ENCODE measurements at regions not wholly inside any gene's neighbourhood (a gene's known extent, or its start where the extent isn't known, plus 50 kb on each side); places are given as distances from the start of the nearest gene placed in this dataset.

DNA sequence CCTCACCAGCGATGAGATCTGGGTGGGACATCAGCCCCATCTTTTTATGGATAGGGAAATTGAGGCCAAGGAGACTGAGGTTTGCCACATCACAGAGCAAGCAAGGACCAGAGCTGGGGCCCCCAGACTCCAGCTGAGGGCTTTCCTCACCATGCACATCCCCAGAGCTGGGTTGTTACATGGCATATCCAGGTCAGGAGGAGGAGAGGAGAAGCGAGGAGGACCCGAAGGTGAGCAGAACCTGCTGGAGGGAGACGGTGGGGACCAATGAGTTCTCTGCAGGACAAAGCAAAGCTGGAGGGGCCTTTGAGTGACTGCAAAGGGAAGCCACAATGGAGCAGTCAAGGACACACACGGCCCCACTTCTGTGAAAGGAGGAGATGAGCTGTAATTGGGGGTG, 255.5 kb upstream of the CSF3R start:
- intact Hi-C loops (cut with DNase I), result no loop called here
- Histone ChIP-seq H3K27me3 (ENCODE audit: insufficient read depth in 3 of 3, low read length in 2 of 3) (peaks cover 0 to 45% (median 15%) of the 10 kb centered on the region in 3 donors), H3K4me1 (no peaks in the 10 kb centered on the region), H3K4me3 (no peak overlapping the region), H3K36me3 (ENCODE audit: insufficient read depth in 1 of 2, low read depth in 1 of 2) (no peaks in the 10 kb centered on the region), H3K9me3 (no peaks in the 10 kb centered on the region), H3K27ac (no peak overlapping the region)
- DNase-seq (no peak), ATAC-seq (no peak)
- TF ChIP-seq, protein P1, sequence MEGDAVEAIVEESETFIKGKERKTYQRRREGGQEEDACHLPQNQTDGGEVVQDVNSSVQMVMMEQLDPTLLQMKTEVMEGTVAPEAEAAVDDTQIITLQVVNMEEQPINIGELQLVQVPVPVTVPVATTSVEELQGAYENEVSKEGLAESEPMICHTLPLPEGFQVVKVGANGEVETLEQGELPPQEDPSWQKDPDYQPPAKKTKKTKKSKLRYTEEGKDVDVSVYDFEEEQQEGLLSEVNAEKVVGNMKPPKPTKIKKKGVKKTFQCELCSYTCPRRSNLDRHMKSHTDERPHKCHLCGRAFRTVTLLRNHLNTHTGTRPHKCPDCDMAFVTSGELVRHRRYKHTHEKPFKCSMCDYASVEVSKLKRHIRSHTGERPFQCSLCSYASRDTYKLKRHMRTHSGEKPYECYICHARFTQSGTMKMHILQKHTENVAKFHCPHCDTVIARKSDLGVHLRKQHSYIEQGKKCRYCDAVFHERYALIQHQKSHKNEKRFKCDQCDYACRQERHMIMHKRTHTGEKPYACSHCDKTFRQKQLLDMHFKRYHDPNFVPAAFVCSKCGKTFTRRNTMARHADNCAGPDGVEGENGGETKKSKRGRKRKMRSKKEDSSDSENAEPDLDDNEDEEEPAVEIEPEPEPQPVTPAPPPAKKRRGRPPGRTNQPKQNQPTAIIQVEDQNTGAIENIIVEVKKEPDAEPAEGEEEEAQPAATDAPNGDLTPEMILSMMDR (IDR thresholded peaks at IDR 0.05), result no peak
- 52 to 66% (median 56%) methylated on average over 5 of the region's 5 CpGs for WGBS, 3 donors

DNA sequence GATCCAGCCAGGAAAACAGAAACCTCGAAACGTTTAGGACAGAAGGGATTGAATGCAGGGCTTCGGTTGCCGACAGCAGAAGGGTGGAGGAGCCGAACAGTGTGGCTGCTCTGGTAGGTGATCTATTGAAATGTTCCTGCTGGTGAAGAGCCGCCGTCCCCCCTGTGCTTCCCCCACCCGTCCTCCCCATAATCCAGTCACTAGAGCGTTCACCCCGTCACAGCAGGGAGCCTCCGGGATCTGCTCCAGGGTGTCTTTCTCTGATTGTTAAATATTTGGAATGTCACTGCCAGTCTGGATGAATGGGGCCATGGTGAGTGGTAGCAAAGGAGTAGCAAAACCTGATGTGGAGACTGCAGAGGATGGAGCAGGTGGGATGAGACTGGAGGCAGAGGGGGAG, 255.1 kb upstream of the CSF3R start:
- Histone ChIP-seq H3K4me1 (no peaks in the 10 kb centered on the region), H3K9me3 (no peaks in the 10 kb centered on the region), H3K4me3 (no peak overlapping the region), H3K27ac (no peak overlapping the region), H3K27me3 (ENCODE audit: insufficient read depth in 3 of 3, low read length in 2 of 3) (peaks cover 0 to 48% (median 15%) of the 10 kb centered on the region in 3 donors), H3K36me3 (ENCODE audit: insufficient read depth in 1 of 2, low read depth in 1 of 2) (no peaks in the 10 kb centered on the region)
- TF ChIP-seq, protein P1 (IDR thresholded peaks at IDR 0.05), result no peak
- DNase-seq (no peak), ATAC-seq (no peak)
- 20 to 34% (median 24%) methylated on average over 11 of the region's 11 CpGs for WGBS, 3 donors
- intact Hi-C loops (cut with DNase I), result no loop called here

DNA sequence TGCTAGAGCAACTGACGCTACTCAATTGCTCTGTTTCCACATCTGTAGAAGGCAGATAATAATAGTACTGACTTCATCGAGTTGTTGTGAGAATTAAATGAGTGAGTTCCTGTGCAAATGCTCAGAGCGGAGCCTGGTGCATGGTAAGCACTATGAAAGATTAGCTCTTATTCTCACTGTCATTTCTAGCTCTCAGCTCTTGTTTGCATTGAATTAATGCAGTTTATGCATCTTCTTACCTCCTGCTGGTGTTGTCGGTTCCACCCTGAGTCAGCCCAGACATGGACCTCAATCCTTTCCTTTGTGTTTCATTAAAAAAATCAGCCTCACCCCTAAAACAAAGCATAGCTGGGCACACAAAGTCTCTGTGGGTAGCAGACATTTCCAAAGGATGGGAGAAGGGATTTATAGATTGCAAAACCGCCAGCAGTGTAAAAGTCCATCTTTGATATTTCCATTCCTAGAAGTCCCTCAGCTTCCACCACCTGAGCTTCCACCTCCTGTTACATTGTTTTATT, 254.4 kb upstream of the CSF3R start:
- Histone ChIP-seq H3K36me3 (ENCODE audit: insufficient read depth in 1 of 2, low read depth in 1 of 2) (no peaks in the 10 kb centered on the region), H3K4me1 (no peaks in the 10 kb centered on the region), H3K4me3 (no peak overlapping the region), H3K27ac (no peak overlapping the region), H3K9me3 (no peaks in the 10 kb centered on the region), H3K27me3 (ENCODE audit: insufficient read depth in 3 of 3, low read length in 2 of 3) (peaks cover 0 to 53% (median 15%) of the 10 kb centered on the region in 3 donors)
- DNase-seq (no peak), ATAC-seq (no peak)
- WGBS, 3 donors, result 58 to 76% (median 68%) methylated on average over 5 of the region's 5 CpGs
- intact Hi-C loops (cut with DNase I), result no loop called here
- TF ChIP-seq, protein P1 (IDR thresholded peaks at IDR 0.05), result no peak

DNA sequence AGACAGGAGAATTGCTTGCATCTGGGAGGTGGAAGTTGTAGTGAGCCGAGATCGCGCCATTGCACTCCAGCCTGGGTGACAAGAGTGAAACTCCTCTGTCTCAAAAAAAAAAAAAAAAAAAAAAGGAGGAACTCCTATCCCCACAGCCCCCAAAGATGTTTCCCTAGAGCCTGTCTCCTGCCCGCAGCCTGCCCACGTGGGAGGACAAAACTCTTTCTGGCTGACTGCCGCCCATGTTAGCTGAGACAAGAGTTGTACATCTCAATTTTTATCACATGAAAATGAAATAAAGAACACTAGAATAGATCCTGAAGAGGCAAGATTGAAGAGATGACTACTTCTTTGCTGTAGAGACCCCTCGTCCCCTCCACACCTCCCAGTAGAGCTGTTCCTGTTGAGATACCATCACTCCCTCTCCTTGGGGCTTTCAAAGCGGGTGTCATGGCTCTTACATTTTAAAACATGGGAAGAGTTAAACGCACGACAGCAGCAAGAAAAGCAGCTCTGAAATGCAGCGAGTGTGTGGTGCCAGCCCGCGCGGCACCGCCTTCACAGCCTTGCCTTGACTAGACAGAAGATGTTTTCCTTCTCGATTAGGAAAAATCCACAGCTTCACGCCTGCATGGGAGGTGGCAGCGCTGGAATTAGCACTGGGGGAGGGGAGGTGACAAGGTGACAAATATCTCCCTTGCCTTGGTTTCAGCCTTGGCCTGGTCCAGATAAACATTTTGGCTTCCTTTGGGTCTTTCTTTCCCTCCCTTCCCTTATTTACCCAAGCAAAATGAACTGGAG, 253.4 kb upstream of the CSF3R start:
- Histone ChIP-seq H3K27ac (no peak overlapping the region), H3K4me1 (no peaks in the 10 kb centered on the region), H3K9me3 (no peaks in the 10 kb centered on the region), H3K4me3 (no peak overlapping the region), H3K27me3 (ENCODE audit: insufficient read depth in 3 of 3, low read length in 2 of 3) (peaks cover 0 to 51% (median 15%) of the 10 kb centered on the region in 3 donors), H3K36me3 (ENCODE audit: insufficient read depth in 1 of 2, low read depth in 1 of 2) (no peaks in the 10 kb centered on the region)
- ATAC-seq, result no peak
- TF ChIP-seq, protein P1 (IDR thresholded peaks at IDR 0.05), result no peak
- WGBS, 3 donors, result 47 to 51% (median 49%) methylated on average over 18 of the region's 18 CpGs
- no peak for DNase-seq
- intact Hi-C loops (cut with DNase I), result no loop called here
